Stimulated activated CD8-positive, alpha-beta memory T cell treated with anti-CD3 and anti-CD28 coated beads, Interleukin-2, amount 100 ng/mL, for 1 hour (primary cell): ENCODE measurements at regions not wholly inside any gene's neighbourhood (a gene's known extent, or its start where the extent isn't known, plus 50 kb on each side); places are given as distances from the start of the nearest gene placed in this dataset.

ENCODE experiments used
- DNase-seq, 2 donors: peaks; one replicate each; pipeline ENCODE4 v3.0.0-alpha.2; 2020; ENCODE audit warnings: low read depth in 2 of 2

- DNase-seq, result no peak
These were observed 115.2 kb upstream of the ITGA4 start for GRCh38 chr2:181341855-181342600.

- no peak for DNase-seq
These were observed 108.9 kb upstream of the ITGA4 start for GRCh38 chr2:181348107-181348837.

- DNase-seq, result no peak
These were observed 105.0 kb upstream of the ITGA4 start for GRCh38 chr2:181352158-181352557.

GRCh38 chr2:181354626-181355025 lies 102.6 kb upstream of the ITGA4 start:
- no peak for DNase-seq

- no peak for DNase-seq
These were observed 100.6 kb upstream of the ITGA4 start for GRCh38 chr2:181356526-181357130.

- DNase-seq, result no peak
These were observed 99.2 kb upstream of the ITGA4 start for GRCh38 chr2:181357979-181358378.

- DNase-seq, result no peak
These were observed 94.6 kb upstream of the ITGA4 start for GRCh38 chr2:181362561-181362960.

GRCh38 chr2:181363164-181363563 lies 94.0 kb upstream of the ITGA4 start:
- DNase-seq, result no peak

- no peak for DNase-seq
These were observed 92.6 kb upstream of the ITGA4 start for GRCh38 chr2:181364492-181365170.

- no peak for DNase-seq
These were observed 90.5 kb upstream of the ITGA4 start for GRCh38 chr2:181366675-181367175.

GRCh38 chr2:181367411-181367810 lies 89.8 kb upstream of the ITGA4 start:
- no peak for DNase-seq

GRCh38 chr2:181367906-181368435 lies 89.2 kb upstream of the ITGA4 start:
- no peak for DNase-seq

- no peak for DNase-seq
These were observed 87.1 kb upstream of the ITGA4 start for GRCh38 chr2:181370126-181370525.

GRCh38 chr2:181371195-181371594 lies 86.0 kb upstream of the ITGA4 start:
- DNase-seq, result no peak

GRCh38 chr2:181371782-181372645 lies 85.2 kb upstream of the ITGA4 start:
- DNase-seq, result no peak

- no peak for DNase-seq
These were observed 84.5 kb upstream of the ITGA4 start for GRCh38 chr2:181372646-181373040.

GRCh38 chr2:181374781-181375675 lies 82.2 kb upstream of the ITGA4 start:
- no peak for DNase-seq

GRCh38 chr2:181376442-181376841 lies 80.7 kb upstream of the ITGA4 start:
- no peak for DNase-seq

- no peak for DNase-seq
These were observed 80.2 kb upstream of the ITGA4 start for GRCh38 chr2:181376999-181377398.

GRCh38 chr2:181378491-181378890 lies 78.7 kb upstream of the ITGA4 start:
- no peak for DNase-seq
